Right lobe of liver (tissue), 6 donors: ENCODE measurements at regions not wholly inside any gene's neighbourhood (a gene's known extent, or its start where the extent isn't known, plus 50 kb on each side); places are given as distances from the start of the nearest gene placed in this dataset.

ENCODE experiments used
- ATAC-seq, 4 donors: fragments of 200-7000 bp; cut with Tn5 transposase; one replicate each; pipeline ENCODE4 v1.9.1; 2020; ENCODE audit warnings: mild to moderate bottlenecking in 4 of 4, moderate library complexity in 4 of 4
- DNase-seq, 3 donors: peaks; one replicate each; pipeline ENCODE4 v3.0.0-alpha.2; 2020
- H3K27ac ChIP-seq, 3 donors: fragments of 200-600 bp; one replicate each; pipeline ENCODE4 v1.8.0; 2022
- H3K27me3 ChIP-seq, 2 donors: fragments of 200-600 bp; one replicate each; pipeline ENCODE4 v1.8.0; 2022
- H3K36me3 ChIP-seq, 4 donors: fragments of 200-600 bp; sonication (generic) in 1 of 4; one replicate each; pipeline versions ENCODE4 v1.5.1 to v1.8.0; 2017 to 2022; ENCODE audit warnings: control low read depth in 1 of 4
- H3K4me1 ChIP-seq, 4 donors: fragments of 200-600 bp; sonication (generic) in 1 of 4; one replicate each; pipeline versions ENCODE4 v1.5.1 to v1.8.0; 2017 to 2022; ENCODE audit warnings: control low read depth in 1 of 4
- H3K4me3 ChIP-seq, 3 donors: fragments of 200-600 bp; one replicate each; pipeline ENCODE4 v1.8.0; 2022
- H3K9me3 ChIP-seq, 4 donors: fragments of 200-600 bp; sonication (generic) in 1 of 4; one replicate each; pipeline versions ENCODE4 v1.5.1 to v1.8.0; 2017 to 2022; ENCODE audit warnings: control low read depth in 1 of 4
- POLR2A ChIP-seq: fragments of 450-650 bp; IDR thresholded peaks from one replicate; pipeline ENCODE4 v1.6.1; 2017; ENCODE audit warnings: antibody characterized with exemption, mild to moderate bottlenecking
- WGBS: methylation state at CpG from one replicate; pipeline ENCODE4 v1.1.6; 2018; ENCODE audit warnings: low coverage, low lambda C conversion rate; ENCODE audit not compliant: insufficient coverage; ENCODE audit errors: missing lambda C conversion rate; 5-methylcytosine and 5-hydroxymethylcytosine counted together
- intact Hi-C, 2 donors: fragments of 100-400 bp; cut with DNase I; formaldehyde crosslinking; loops; one replicate each; pipeline versions ENCODE4 v1.11.2 to v1.14.1; 2022
- TF ChIP-seq, protein P1 (sequence below), 4 donors: fragments of 200-600 bp in 3 of 4; fragments of 450-650 bp in 1 of 4; IDR thresholded peaks; one replicate each; pipeline versions ENCODE4 v1.5.1 to v1.8.0; 2016 to 2022; ENCODE audit warnings: antibody characterized with exemption in 4 of 4, mild to moderate bottlenecking in 2 of 4
- donor health status: DM: no; HTN: yes; CAD: no.
- donor health status: DM: no; HTN: no; CAD: no.
- donor health status: DM: no; HTN: no; CAD: no.
- donor health status: DM: no; HTN: yes; CAD: no.
- donor health status: DM: no; HTN: yes; CAD: no.

DNA sequence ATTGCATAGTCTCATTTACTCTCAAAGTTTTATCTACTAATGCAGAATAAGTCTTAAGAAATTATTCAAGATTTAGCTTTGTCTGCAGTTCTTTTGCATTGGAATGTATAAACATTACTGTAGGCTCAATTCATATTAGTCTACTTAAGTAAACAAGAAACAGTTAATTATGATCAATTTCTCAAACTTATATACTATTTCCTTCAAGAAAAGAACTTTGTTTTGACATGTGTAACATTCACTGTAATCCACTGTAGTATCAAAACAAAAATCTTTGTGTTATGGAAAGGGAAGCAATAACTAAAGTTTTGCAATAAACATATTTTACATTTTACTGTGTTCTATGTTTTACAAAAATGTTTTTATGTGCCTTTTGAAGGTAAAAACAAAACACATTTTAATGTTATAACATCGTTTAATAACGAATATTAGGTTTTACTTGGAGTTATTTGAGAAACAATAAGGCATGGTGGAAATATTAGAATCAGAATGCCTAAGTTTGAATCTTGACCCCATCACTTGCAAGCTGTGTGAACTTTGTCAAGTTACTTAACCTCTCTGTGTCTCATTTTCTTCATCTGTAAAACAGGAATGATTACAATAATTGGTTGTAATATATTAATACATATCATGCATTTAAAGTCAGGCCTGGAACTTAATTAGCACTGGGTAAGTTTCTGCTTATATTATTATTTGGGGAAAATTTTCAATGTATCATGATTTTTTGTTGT is 77.0 kb upstream of the DPH5 start:
- H3K4me1 ChIP-seq = peaks cover 0 to 15% (median 5%) of the 10 kb centered on the region in 4 donors
- H3K27ac ChIP-seq = no peak overlapping the region
- no peak overlapping the region for H3K4me3 ChIP-seq
- WGBS = 67% methylated on average over 2 of the region's 2 CpGs
- DNase-seq (no peak), ATAC-seq (no peak)
- no peaks in the 10 kb centered on the region for H3K9me3 ChIP-seq
- intact Hi-C loops = no loop called here
- no peaks in the 10 kb centered on the region for H3K27me3 ChIP-seq
- TF ChIP-seq POLR2A = no peak
- TF ChIP-seq, protein P1, sequence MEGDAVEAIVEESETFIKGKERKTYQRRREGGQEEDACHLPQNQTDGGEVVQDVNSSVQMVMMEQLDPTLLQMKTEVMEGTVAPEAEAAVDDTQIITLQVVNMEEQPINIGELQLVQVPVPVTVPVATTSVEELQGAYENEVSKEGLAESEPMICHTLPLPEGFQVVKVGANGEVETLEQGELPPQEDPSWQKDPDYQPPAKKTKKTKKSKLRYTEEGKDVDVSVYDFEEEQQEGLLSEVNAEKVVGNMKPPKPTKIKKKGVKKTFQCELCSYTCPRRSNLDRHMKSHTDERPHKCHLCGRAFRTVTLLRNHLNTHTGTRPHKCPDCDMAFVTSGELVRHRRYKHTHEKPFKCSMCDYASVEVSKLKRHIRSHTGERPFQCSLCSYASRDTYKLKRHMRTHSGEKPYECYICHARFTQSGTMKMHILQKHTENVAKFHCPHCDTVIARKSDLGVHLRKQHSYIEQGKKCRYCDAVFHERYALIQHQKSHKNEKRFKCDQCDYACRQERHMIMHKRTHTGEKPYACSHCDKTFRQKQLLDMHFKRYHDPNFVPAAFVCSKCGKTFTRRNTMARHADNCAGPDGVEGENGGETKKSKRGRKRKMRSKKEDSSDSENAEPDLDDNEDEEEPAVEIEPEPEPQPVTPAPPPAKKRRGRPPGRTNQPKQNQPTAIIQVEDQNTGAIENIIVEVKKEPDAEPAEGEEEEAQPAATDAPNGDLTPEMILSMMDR (IDR thresholded peaks at IDR 0.05) = no peak
- no peaks in the 10 kb centered on the region for H3K36me3 ChIP-seq

DNA sequence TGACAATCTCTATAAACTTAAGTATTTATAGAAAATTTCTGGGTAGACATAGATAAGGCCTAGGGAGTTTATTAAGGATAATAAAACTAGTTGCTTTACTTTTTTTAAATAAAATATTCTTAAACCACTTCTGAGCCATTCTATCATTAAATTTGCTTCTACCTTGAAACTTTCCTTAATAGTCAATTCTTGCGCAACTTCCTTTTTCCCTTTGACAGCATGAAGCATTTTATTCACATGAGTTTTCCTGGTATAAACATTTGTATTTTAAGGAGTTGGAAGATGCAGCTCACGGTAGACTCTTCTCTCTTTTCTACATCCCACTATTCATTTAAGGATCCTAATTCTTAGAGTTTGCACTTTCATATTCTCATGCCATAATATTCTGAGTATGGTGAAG is 75.8 kb upstream of the DPH5 start:
- H3K27ac ChIP-seq = no peak overlapping the region
- no peak for DNase-seq
- H3K9me3 ChIP-seq = no peaks in the 10 kb centered on the region
- no peaks in the 10 kb centered on the region for H3K27me3 ChIP-seq
- 82% methylated on average over 2 of the region's 2 CpGs for WGBS
- ATAC-seq = no peak
- TF ChIP-seq, protein P1 (IDR thresholded peaks at IDR 0.05) = no peak
- no peak for TF ChIP-seq POLR2A
- peaks cover 0 to 4% (median 0%) of the 10 kb centered on the region in 4 donors for H3K4me1 ChIP-seq
- intact Hi-C loops = no loop called here
- no peak overlapping the region for H3K4me3 ChIP-seq
- no peaks in the 10 kb centered on the region for H3K36me3 ChIP-seq

- WGBS = 80% methylated on average over 3 of the region's 3 CpGs
These were observed 75.1 kb upstream of the DPH5 start for GRCh38 chr1:101100674-101101073.

DNA sequence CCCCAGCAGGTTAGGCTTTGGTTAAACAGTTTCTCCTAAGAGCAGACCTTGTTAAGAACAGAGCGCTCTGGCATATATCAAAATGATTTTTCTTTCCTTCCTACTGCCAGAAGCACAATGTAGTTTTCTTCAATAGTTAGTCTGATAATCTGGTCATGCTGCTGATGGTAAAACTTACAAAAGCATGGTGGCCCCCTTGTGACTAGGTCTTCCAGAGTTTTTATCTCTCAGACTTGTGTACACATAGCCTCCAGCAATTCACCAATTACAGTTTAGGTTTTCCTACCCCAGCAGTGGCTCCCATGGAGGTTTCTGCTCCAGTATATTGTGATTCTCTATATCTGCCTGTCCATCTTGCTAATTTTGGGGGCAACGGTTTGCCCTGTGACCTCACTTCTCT is 73.3 kb upstream of the DPH5 start:
- intact Hi-C loops = no loop called here
- no peaks in the 10 kb centered on the region for H3K9me3 ChIP-seq
- 54% methylated on average over 1 of the region's 2 CpGs for WGBS
- DNase-seq (no peak), ATAC-seq (no peak)
- H3K27ac ChIP-seq = no peak overlapping the region
- TF ChIP-seq, protein P1 (IDR thresholded peaks at IDR 0.05) = no peak
- TF ChIP-seq POLR2A = no peak
- H3K4me1 ChIP-seq = no peaks in the 10 kb centered on the region
- H3K4me3 ChIP-seq = no peak overlapping the region
- H3K27me3 ChIP-seq = no peaks in the 10 kb centered on the region
- no peaks in the 10 kb centered on the region for H3K36me3 ChIP-seq

More at GRCh38 chr1:101100674-101101073, 75.1 kb upstream of the DPH5 start:
- Histone ChIP-seq H3K4me3 (no peak overlapping the region), H3K27me3 (no peaks in the 10 kb centered on the region), H3K27ac (no peak overlapping the region), H3K9me3 (no peaks in the 10 kb centered on the region), H3K36me3 (no peaks in the 10 kb centered on the region), H3K4me1 (no peaks in the 10 kb centered on the region)
- intact Hi-C loops = no loop called here
- DNase-seq (no peak), ATAC-seq (no peak)
- TF ChIP-seq, protein P1 (IDR thresholded peaks at IDR 0.05) = no peak
- no peak for TF ChIP-seq POLR2A
